Thyroid gland (tissue), 4 donors: ENCODE measurements at regions not wholly inside any gene's neighbourhood (a gene's known extent, or its start where the extent isn't known, plus 50 kb on each side); places are given as distances from the start of the nearest gene placed in this dataset.

Experiments
- DNase-seq, 2 donors: peaks; one replicate each; pipeline ENCODE4 v3.0.0-alpha.2; 2019
- H3K27ac ChIP-seq, 3 donors: fragments of 200-600 bp; sonication (generic); 1 replicate in 2 of 3; 2 replicates in 1 of 3; pipeline ENCODE4 v1.5.1; 2016 to 2019; ENCODE audit warnings: mild to moderate bottlenecking in 1 of 3, moderate library complexity in 1 of 3
- H3K27me3 ChIP-seq: fragments of 200-600 bp; sonication (generic); one replicate; pipeline ENCODE4 v1.5.1; 2019
- H3K36me3 ChIP-seq, 2 donors: fragments of 200-600 bp; sonication (generic); one replicate each; pipeline ENCODE4 v1.5.1; 2016 to 2019
- H3K4me1 ChIP-seq, 2 donors: fragments of 200-600 bp; sonication (generic); one replicate each; pipeline ENCODE4 v1.5.1; 2017 to 2019
- H3K4me3 ChIP-seq, 3 donors: fragments of 200-600 bp; sonication (generic); replicated peaks in 1 of 3; 1 replicate in 2 of 3; 2 replicates in 1 of 3; pipeline ENCODE4 v1.5.1; 2016; ENCODE audit warnings: mild to moderate bottlenecking in 1 of 3
- H3K9me3 ChIP-seq: fragments of 200-600 bp; sonication (generic); one replicate; pipeline ENCODE4 v1.5.1; 2017
- POLR2A ChIP-seq, 2 donors: fragments of 450-650 bp; IDR thresholded peaks; one replicate each; pipeline ENCODE4 v1.6.1; 2017; ENCODE audit warnings: antibody characterized with exemption in 2 of 2, mild to moderate bottlenecking in 2 of 2, moderate library complexity in 1 of 2
- WGBS, 2 donors: methylation state at CpG; one replicate each; pipeline ENCODE4 v1.1.5; 2017; 5-methylcytosine and 5-hydroxymethylcytosine counted together
- intact Hi-C: fragments of 100-400 bp; cut with DNase I; formaldehyde crosslinking; loops from one replicate; pipeline ENCODE4 v1.15.1; 2023
- TF ChIP-seq, protein P1 (sequence below), 6 experiments: fragments of 200-600 bp in 3 of 6; fragments of 450-650 bp in 3 of 6; sonication (generic) in 3 of 6; IDR thresholded peaks; one replicate each; pipeline ENCODE4 v1.5.1; 2016 to 2019; ENCODE audit warnings: antibody characterized with exemption in 6 of 6, mild to moderate bottlenecking in 2 of 6, inconsistent platforms in 1 of 6, moderate library complexity in 1 of 6

GRCh38 chr1:55819011-55819410 is 603.8 kb upstream of the USP24 start:
- Histone ChIP-seq H3K9me3 (no peaks in the 10 kb centered on the region), H3K36me3 (no peaks in the 10 kb centered on the region), H3K27ac (no peak overlapping the region), H3K4me3 (no peak overlapping the region), H3K27me3 (no peaks in the 10 kb centered on the region), H3K4me1 (peaks cover 6 to 25% of the 10 kb centered on the region in 2 donors)
- TF ChIP-seq, protein P1, sequence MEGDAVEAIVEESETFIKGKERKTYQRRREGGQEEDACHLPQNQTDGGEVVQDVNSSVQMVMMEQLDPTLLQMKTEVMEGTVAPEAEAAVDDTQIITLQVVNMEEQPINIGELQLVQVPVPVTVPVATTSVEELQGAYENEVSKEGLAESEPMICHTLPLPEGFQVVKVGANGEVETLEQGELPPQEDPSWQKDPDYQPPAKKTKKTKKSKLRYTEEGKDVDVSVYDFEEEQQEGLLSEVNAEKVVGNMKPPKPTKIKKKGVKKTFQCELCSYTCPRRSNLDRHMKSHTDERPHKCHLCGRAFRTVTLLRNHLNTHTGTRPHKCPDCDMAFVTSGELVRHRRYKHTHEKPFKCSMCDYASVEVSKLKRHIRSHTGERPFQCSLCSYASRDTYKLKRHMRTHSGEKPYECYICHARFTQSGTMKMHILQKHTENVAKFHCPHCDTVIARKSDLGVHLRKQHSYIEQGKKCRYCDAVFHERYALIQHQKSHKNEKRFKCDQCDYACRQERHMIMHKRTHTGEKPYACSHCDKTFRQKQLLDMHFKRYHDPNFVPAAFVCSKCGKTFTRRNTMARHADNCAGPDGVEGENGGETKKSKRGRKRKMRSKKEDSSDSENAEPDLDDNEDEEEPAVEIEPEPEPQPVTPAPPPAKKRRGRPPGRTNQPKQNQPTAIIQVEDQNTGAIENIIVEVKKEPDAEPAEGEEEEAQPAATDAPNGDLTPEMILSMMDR (IDR thresholded peaks at IDR 0.05) = no peak
- no peak for TF ChIP-seq POLR2A (IDR thresholded peaks at IDR 0.05)
- intact Hi-C loops = no loop called here
- DNase-seq = no peak

DNA sequence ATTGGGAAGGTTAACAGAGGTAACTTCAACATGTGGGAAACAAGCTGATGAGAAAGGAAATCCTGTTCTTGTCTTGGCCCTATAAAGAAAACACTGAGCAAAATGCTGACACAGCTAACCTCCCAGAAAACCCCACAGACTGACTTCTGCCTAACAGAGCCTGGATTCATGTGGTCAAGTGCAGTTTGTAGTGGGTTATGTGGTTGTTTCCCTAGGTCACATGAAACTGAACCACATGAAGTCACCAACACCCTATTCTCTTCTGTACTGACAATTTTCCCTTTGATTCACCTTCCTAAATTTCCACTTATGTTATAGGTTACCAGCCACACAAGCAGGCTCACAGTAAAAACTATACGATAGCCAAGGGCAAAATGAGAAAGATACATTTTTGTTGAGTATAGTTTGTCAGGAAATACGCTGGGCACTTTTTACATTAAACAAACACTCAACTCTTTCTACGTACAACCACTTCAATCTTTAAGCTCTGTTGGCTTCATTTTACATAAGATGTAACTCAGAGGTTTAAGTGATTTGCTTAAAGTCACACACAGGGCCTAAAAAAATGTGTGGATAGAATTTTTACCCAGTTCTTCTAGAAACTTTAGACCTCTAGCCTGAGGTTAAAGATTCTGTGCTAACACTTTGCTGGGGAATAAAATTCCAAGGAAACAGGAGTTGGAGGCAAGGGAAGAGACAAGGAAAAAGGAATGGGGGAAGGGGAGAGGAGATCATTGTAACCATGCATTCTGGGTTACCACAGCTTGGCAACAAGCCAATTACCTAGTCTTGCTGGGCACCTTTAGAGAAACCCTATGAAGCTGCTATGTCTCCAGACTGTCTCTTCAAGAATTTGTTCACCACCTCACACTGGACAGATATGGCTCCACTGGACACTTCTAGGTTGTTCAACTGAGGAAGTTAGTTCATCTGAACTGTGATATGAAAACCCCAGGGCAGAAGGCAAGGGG is 601.6 kb upstream of the USP24 start:
- no peaks in the 10 kb centered on the region for H3K27me3 ChIP-seq
- no peaks in the 10 kb centered on the region for H3K9me3 ChIP-seq
- TF ChIP-seq, protein P1 (IDR thresholded peaks at IDR 0.05) = no peak
- TF ChIP-seq POLR2A (IDR thresholded peaks at IDR 0.05) = no peak
- peaks cover 3 to 23% of the 10 kb centered on the region in 2 donors for H3K4me1 ChIP-seq
- H3K36me3 ChIP-seq = no peaks in the 10 kb centered on the region
- DNase-seq = no peak
- 62 to 64% methylated on average over 3 of the region's 3 CpGs for WGBS, 2 donors
- intact Hi-C loops = no loop called here
- H3K4me3 ChIP-seq = no peak overlapping the region
- no peak overlapping the region for H3K27ac ChIP-seq

DNA sequence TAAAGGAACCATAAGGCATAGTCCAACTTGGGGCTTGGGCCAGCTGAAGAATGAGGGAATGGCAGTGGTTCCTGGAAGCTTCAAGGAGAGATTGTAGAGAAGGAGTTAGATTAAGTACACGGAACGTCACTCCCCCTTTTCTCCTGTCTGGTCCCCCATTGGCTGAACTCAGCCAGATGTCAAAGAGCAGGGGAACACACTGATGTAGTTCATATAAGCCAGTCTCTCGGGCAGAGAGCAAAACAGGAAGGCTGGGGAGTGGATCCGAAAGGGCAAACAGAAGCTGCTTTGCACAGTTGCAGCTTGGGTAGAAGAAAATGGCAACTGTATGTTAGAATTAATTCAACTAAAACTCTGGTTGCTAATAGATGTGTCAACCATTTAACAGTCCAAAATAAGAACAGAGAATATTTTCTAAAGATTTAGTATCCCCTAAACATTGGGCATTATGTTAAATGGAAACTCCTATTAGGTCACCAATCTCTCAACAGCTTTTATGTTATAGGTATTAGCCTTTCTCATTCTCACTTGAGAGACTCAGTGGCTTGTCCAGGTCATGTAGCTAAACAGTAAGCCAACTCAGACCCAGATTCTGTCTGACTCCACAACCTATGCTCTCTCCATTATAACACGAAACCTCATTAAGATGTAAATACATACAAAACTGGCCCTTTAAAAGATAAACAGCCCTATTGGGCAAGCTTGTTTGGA is 600.7 kb upstream of the USP24 start:
- Histone ChIP-seq H3K27ac (no peak overlapping the region), H3K4me1 (peaks cover 3 to 18% of the 10 kb centered on the region in 2 donors), H3K4me3 (no peak overlapping the region), H3K27me3 (no peaks in the 10 kb centered on the region), H3K9me3 (no peaks in the 10 kb centered on the region), H3K36me3 (no peaks in the 10 kb centered on the region)
- TF ChIP-seq, protein P1 (IDR thresholded peaks at IDR 0.05) = no peak
- TF ChIP-seq POLR2A (IDR thresholded peaks at IDR 0.05) = no peak
- DNase-seq = no peak
- WGBS, 2 donors = 80 to 90% methylated on average over 5 of the region's 5 CpGs
- intact Hi-C loops = no loop called here

- H3K9me3 ChIP-seq = no peaks in the 10 kb centered on the region
- intact Hi-C loops = no loop called here
- WGBS, 2 donors = 87 to 92% methylated on average over 1 of the region's 1 CpG
These were observed 599.8 kb upstream of the USP24 start for GRCh38 chr1:55814967-55815366.

More at GRCh38 chr1:55814967-55815366, 599.8 kb upstream of the USP24 start:
- Histone ChIP-seq H3K4me1 (peaks cover 3 to 17% of the 10 kb centered on the region in 2 donors), H3K27me3 (no peaks in the 10 kb centered on the region), H3K36me3 (no peaks in the 10 kb centered on the region), H3K27ac (no peak overlapping the region), H3K4me3 (no peak overlapping the region)
- no peak for TF ChIP-seq POLR2A (IDR thresholded peaks at IDR 0.05)
- TF ChIP-seq, protein P1 (IDR thresholded peaks at IDR 0.05) = no peak
- DNase-seq = no peak
